Activated CD4-positive, alpha-beta T cell treated with anti-CD3 and anti-CD28 coated beads, Interleukin-2, amount 50 U/mL, for 48 hours (primary cell): ENCODE measurements at regions not wholly inside any gene's neighbourhood (a gene's known extent, or its start where the extent isn't known, plus 50 kb on each side); places are given as distances from the start of the nearest gene placed in this dataset.

Source experiments
- DNase-seq, 2 experiments: peaks; one replicate each; pipeline ENCODE4 v3.0.0-alpha.2; 2020

DNA sequence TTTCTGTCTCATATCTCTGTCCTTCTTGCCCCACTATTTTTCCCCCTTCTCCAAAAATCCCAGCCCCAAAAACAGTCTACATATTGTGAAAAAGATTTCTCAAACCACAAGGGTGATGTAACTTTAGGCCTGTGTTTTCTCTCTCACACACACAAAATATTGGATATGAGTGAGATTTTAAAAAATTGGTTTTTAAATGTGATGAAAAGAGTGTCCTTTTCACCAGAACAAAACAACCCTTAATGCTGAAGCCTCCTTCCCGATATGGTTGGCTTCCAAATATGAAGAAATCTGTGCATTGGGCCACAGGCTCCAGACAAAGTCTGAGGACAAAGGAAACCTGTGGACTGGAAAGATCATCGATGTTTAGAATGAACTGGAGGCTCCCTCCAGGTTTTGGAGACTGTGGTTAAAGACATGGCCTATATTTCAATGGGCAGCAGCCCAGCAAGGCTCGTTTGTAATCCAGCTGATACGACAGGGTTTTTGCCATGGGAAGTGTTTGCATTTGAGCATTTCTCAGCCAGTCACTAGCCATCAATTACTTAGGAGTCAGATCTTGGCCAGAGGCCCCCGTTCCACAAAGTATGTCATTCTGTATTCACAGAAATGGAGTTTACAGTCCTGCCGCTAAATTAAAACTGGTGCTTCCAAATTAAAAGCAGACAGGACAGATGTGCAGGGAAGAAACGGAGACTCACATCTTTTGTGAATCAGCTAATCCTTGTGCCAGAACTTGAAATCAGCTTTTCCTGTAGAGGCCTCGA lies 546.3 kb downstream of the EBF1 start:
- DNase-seq: no peak

GRCh38 chr5:158552241-158552640 lies 547.5 kb downstream of the EBF1 start:
- DNase-seq: no peak

- DNase-seq: no peak
Measured at GRCh38 chr5:158549311-158549710, 550.4 kb downstream of the EBF1 start.

- no peak for DNase-seq
Measured at GRCh38 chr5:158546748-158547147, 553.0 kb downstream of the EBF1 start.

DNA sequence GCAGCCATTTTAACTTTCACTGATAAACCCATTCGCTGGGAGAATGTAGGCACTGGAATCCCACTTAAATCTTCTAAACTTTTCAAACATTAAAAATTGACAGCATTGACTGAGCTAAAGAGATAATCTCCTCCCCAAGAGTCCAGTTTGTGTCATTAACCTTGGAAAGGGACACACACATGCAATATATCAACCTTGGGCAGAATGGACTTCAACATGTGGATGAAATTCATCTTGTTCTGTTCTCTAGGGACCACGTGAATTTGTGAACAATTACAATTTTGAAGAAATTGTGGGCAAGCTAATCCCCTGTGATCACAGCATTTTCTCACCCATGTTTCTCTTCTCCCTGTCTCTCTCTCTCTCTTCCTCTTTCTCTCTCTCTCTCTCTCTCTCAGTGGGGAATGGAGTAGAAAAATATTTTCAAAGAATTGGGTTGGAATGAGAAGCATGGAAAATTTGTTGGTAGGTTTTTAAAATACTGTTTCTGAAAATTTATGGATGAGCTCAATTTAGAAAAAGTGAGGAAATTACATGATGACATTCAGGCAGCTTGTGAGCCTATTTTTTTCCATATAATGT lies 553.7 kb downstream of the EBF1 start:
- DNase-seq: no peak

- DNase-seq: no peak
Measured at GRCh38 chr5:158544388-158545339, 555.1 kb downstream of the EBF1 start.

DNA sequence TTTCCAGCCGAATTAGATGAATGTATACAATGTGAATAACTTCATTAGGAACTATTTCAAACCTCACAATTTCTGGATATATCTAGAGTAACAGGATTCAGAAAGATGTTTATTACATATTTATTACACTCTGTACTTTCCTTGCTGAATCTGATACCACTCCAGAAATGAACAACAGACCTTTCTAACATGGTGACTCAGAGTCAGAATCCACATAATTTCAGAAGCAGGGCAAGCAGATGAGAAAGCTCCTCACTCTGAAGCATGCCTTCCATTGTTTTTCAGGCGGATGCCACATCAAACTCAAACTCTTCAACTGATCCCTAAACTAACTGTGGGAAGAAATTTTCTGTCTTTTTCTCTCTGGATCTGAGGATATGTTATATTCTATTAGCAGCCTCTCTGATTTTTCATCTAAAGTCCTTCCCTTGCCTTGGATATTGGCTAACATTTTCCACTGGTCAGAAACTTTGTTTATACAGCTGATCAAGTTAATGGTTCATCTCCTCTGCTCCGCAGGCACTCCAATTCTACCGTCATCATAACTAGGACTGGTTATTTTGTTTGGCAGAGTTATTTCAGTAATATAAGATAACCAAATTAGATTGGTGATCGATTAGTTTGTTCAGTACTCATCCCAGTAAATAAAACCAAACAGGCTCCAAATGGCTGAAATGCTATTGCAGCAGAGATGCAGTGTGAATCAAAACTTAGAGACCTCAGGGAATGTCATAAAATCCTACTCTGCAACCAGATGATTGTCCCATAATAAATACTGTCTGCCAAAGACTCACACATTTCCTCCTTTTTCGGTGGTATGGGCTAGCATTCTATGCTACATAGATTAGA lies 556.0 kb downstream of the EBF1 start:
- no peak for DNase-seq

GRCh38 chr5:158541536-158542297 lies 558.0 kb downstream of the EBF1 start:
- DNase-seq: no peak

- DNase-seq: no peak
Measured at GRCh38 chr5:158538506-158539074, 561.1 kb downstream of the EBF1 start.

DNA sequence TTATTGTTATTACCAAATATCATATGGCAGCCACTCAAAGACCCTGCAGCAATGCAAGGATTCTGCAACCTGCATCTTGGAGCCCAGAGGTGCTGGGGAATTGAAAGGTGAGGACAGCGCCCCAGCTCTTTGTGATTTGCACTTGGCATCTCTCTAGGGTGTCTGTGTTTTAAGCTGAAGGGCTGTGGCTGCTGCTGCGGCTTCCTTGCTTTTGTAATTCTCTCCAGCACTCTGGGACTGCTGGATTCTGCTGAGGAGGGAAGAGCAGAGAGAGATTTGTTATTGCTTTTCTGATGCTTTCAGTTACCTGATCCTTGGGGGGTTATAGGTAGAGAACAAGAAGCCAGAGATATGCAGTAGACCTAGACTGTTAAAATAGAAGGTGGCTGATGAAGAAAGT lies 562.4 kb downstream of the EBF1 start:
- no peak for DNase-seq

- no peak for DNase-seq
Measured at GRCh38 chr5:158534203-158534602, 565.5 kb downstream of the EBF1 start.

DNA sequence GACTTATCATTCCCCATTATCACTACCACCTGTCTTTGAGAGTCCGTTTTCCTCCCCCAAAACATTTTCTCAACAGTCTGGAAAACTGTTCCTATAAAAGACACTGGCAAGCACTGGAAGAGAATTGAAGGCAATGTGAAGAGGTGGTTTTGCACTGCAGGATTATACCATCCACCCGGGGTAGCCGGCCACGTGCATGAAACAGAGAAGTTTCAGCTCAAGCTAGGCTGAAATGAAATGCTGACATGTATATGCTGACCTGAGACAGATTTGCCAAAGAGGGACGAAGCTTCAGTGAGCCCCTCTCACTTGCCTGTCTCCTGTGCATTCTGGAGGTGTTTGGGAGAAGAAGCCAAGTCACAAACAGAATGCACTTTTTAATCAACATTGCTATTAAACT lies 567.0 kb downstream of the EBF1 start:
- DNase-seq: no peak

- no peak for DNase-seq
Measured at GRCh38 chr5:158531860-158532259, 567.9 kb downstream of the EBF1 start.

- no peak for DNase-seq
Measured at GRCh38 chr5:158530115-158530514, 569.6 kb downstream of the EBF1 start.

GRCh38 chr5:158529454-158529853 lies 570.3 kb downstream of the EBF1 start:
- no peak for DNase-seq

DNA sequence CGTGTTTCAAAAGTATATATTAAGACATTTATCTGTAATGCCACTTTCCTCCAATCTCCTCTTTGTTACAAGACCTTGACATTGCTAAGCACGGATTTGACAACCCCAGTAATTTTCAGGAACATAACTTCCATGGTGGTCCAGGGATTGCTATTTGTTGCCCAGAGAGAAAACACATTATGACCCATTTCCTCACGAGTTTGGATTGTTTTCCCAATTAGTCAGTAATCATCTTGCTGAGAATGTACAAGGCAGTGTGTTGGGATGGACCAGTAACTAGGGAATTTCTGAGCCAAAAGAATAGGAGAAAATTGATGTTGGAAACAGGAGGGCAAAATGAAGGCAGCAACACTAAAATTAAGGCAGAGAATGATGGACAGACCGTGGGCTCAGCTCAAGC lies 574.1 kb downstream of the EBF1 start:
- no peak for DNase-seq

GRCh38 chr5:158524070-158524469 lies 575.6 kb downstream of the EBF1 start:
- no peak for DNase-seq

DNA sequence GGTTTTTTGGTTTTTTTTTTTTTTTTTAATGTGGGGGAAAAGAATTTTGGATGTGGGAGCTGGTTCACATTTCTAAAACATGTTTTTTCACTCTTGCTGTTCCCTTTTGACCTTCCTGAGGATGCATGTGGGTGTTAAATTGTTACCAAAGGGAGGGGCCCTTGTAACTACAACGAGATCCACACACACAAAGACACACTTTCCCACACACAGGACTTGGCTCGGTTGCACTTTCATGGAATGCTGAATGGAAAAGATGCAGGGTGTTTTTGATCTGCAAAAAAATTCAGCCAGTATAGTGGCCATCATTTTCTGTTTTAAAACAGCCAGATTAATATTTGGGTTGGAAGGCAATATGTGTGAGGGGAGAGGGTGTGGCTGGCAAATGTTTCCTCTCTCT lies 576.9 kb downstream of the EBF1 start:
- no peak for DNase-seq

DNA sequence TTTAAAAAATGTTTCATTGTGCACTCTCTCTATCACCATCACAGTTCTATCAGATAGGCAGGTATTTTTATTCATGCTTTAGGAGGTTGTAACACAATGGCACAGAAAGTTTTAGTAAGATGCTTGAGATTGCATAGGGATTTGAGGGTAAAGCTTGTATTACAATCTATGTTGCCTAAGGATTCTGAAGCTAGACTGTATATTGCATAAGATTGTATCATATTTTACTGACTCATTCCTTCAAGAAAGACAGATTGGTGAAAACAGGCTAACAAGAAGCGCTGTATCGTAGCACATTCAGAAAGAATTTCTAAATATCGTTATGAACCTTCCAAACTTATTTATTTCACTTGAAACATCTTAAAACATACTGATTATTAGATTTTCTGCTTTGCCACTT lies 577.7 kb downstream of the EBF1 start:
- DNase-seq: no peak

DNA sequence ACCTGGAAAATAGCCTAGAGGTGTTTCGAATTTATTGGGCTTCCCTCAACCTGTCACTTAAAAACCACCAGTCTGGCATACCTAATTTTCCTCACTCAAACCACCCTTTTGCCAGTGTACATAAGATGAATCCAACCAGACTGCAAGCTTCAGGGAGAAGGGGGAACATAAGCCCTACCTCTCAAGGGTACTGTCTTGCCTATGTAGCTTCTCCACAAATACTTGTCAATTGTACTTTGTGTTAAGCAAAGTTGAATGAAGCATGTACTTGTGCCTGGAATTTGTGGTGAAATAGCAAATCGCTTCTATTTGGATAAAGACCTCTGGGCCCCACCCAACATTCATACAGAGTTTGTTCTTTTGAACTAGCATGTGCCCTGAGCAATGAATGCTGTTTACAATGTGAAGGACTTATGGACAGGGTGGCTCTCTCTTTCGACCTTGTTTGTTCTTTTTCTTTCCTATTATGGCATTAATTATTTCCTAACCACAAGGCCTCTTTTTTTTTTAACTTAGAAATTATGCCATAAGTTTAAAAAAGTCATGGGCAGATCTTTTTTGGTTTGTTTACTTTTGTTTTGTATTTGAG lies 580.2 kb downstream of the EBF1 start:
- no peak for DNase-seq

GRCh38 chr5:158516521-158516920 lies 583.2 kb downstream of the EBF1 start:
- no peak for DNase-seq
